22Rv1 (cell line): ENCODE measurements at regions not wholly inside any gene's neighbourhood (a gene's known extent, or its start where the extent isn't known, plus 50 kb on each side); places are given as distances from the start of the nearest gene placed in this dataset.

Source experiments
- CTCF ChIP-seq: fragments of 450-650 bp; IDR thresholded peaks from 2 replicates; pipeline ENCODE4 v1.5.1; 2017; ENCODE audit warnings: mild to moderate bottlenecking
- ZFX ChIP-seq: fragments of 450-650 bp; IDR thresholded peaks from 2 replicates; pipeline ENCODE4 v1.6.1; 2017; ENCODE audit warnings: antibody characterized with exemption, borderline replicate concordance

- TF ChIP-seq CTCF, result no peak
- TF ChIP-seq ZFX, result no peak
Measured at GRCh38 chr13:76499891-76500290, 386.3 kb downstream of the KCTD12 start.
